Breast epithelium (tissue), 4 donors: ENCODE measurements at regions not wholly inside any gene's neighbourhood (a gene's known extent, or its start where the extent isn't known, plus 50 kb on each side); places are given as distances from the start of the nearest gene placed in this dataset.

ENCODE experiments used
- DNase-seq, 2 donors: peaks; one replicate each; pipeline ENCODE4 v3.0.0-alpha.2; 2019; ENCODE audit warnings: low spot score in 2 of 2
- H3K27ac ChIP-seq, 2 donors: fragments of 200-600 bp; sonication (generic) in 1 of 2; one replicate each; pipeline ENCODE4 v1.5.1; 2016 to 2019; ENCODE audit warnings: mild to moderate bottlenecking in 1 of 2
- H3K27me3 ChIP-seq, 2 donors: fragments of 200-600 bp; sonication (generic) in 1 of 2; one replicate each; pipeline versions ENCODE4 v1.5.1 to v1.6.0; 2017 to 2019; ENCODE audit warnings: control low read depth in 1 of 2, mild to moderate bottlenecking in 1 of 2
- H3K36me3 ChIP-seq: fragments of 200-600 bp; one replicate; pipeline ENCODE4 v1.5.1; 2019
- H3K4me1 ChIP-seq, 2 donors: fragments of 200-600 bp; sonication (generic); one replicate each; pipeline ENCODE4 v1.5.1; 2016 to 2019; ENCODE audit warnings: control low read depth in 1 of 2
- H3K4me3 ChIP-seq, 3 donors: fragments of 200-600 bp; sonication (generic); 1 replicate in 2 of 3; 2 replicates in 1 of 3; pipeline ENCODE4 v1.5.1; 2016 to 2019; ENCODE audit warnings: mild to moderate bottlenecking in 3 of 3, moderate library complexity in 2 of 3
- H3K9me3 ChIP-seq, 2 donors: fragments of 200-600 bp; sonication (generic) in 1 of 2; one replicate each; pipeline ENCODE4 v1.5.1; 2016 to 2019; ENCODE audit warnings: control low read depth in 1 of 2
- CTCF ChIP-seq, 3 donors: fragments of 450-650 bp; IDR thresholded peaks; one replicate each; pipeline ENCODE4 v1.5.1; 2016 to 2017; ENCODE audit warnings: antibody characterized with exemption in 3 of 3, mild to moderate bottlenecking in 3 of 3, moderate library complexity in 3 of 3
- POLR2A ChIP-seq: fragments of 450-650 bp; IDR thresholded peaks from one replicate; pipeline ENCODE4 v1.6.1; 2016; ENCODE audit warnings: antibody characterized with exemption, mild to moderate bottlenecking, moderate library complexity
- POLR2AphosphoS5 ChIP-seq, 3 donors: sonication (generic); formaldehyde crosslinking; IDR thresholded peaks; one replicate each; pipeline ENCODE4 v1.6.1; 2017; ENCODE audit warnings: antibody characterized with exemption in 3 of 3
- intact Hi-C: fragments of 100-400 bp; cut with DNase I; formaldehyde crosslinking; loops from one replicate; pipeline ENCODE4 v1.15.1; 2023; ENCODE audit warnings: low total_unique reads

GRCh38 chr4:148954011-148954749 lies 512.0 kb upstream of the NR3C2 start:
- Histone ChIP-seq H3K4me1 (no peaks in the 10 kb centered on the region), H3K27me3 (no peaks in the 10 kb centered on the region), H3K27ac (no peak overlapping the region), H3K4me3 (no peak overlapping the region), H3K9me3 (no peaks in the 10 kb centered on the region), H3K36me3 (no peaks in the 10 kb centered on the region)
- TF ChIP-seq POLR2AphosphoS5 (IDR thresholded peaks at IDR 0.05) (no peak), CTCF (IDR thresholded peaks at IDR 0.05) (no peak), POLR2A (no peak)
- intact Hi-C loops: no loop called here
- no peak for DNase-seq

- H3K9me3 ChIP-seq: no peaks in the 10 kb centered on the region
- DNase-seq: no peak
- TF ChIP-seq CTCF (IDR thresholded peaks at IDR 0.05) (no peak), POLR2A (no peak), POLR2AphosphoS5 (IDR thresholded peaks at IDR 0.05) (no peak)
- H3K27me3 ChIP-seq: no peaks in the 10 kb centered on the region
- no peak overlapping the region for H3K27ac ChIP-seq
- no peak overlapping the region for H3K4me3 ChIP-seq
- intact Hi-C loops: loop anchor here (1.0 kb wide), 1 partner anchor 12 kb away; no protein-coding TSS in a partner anchor
- H3K36me3 ChIP-seq: no peaks in the 10 kb centered on the region
- no peaks in the 10 kb centered on the region for H3K4me1 ChIP-seq
Measured at GRCh38 chr4:148951346-148951745, 509.1 kb upstream of the NR3C2 start.

GRCh38 chr4:148946271-148946670 lies 504.1 kb upstream of the NR3C2 start:
- no peak for DNase-seq
- Histone ChIP-seq H3K4me3 (no peak overlapping the region), H3K4me1 (no peaks in the 10 kb centered on the region), H3K27me3 (no peaks in the 10 kb centered on the region), H3K9me3 (no peaks in the 10 kb centered on the region), H3K36me3 (no peaks in the 10 kb centered on the region), H3K27ac (no peak overlapping the region)
- intact Hi-C loops: no loop called here
- TF ChIP-seq CTCF (IDR thresholded peaks at IDR 0.05) (no peak), POLR2AphosphoS5 (IDR thresholded peaks at IDR 0.05) (no peak), POLR2A (no peak)

GRCh38 chr4:148944839-148945219 lies 502.6 kb upstream of the NR3C2 start:
- no peaks in the 10 kb centered on the region for H3K4me1 ChIP-seq
- no peak overlapping the region for H3K27ac ChIP-seq
- TF ChIP-seq POLR2AphosphoS5 (IDR thresholded peaks at IDR 0.05) (no peak), CTCF (IDR thresholded peaks at IDR 0.05) (no peak), POLR2A (no peak)

GRCh38 chr4:148944136-148944838 lies 502.1 kb upstream of the NR3C2 start:
- H3K4me1 ChIP-seq: no peaks in the 10 kb centered on the region
- intact Hi-C loops: no loop called here
- TF ChIP-seq POLR2A: no peak
- TF ChIP-seq CTCF (IDR thresholded peaks at IDR 0.05): no peak
- TF ChIP-seq POLR2AphosphoS5 (IDR thresholded peaks at IDR 0.05): no peak
- H3K27ac ChIP-seq: no peak overlapping the region
- DNase-seq: no peak
- H3K36me3 ChIP-seq: no peaks in the 10 kb centered on the region
- no peak overlapping the region for H3K4me3 ChIP-seq
- no peaks in the 10 kb centered on the region for H3K9me3 ChIP-seq
- H3K27me3 ChIP-seq: no peaks in the 10 kb centered on the region

More at GRCh38 chr4:148944839-148945219, 502.6 kb upstream of the NR3C2 start:
- intact Hi-C loops: no loop called here
- H3K36me3 ChIP-seq: no peaks in the 10 kb centered on the region
- H3K9me3 ChIP-seq: no peaks in the 10 kb centered on the region
- H3K4me3 ChIP-seq: no peak overlapping the region
- no peaks in the 10 kb centered on the region for H3K27me3 ChIP-seq
- no peak for DNase-seq
